Parathyroid adenoma (tissue), 2 donors: ENCODE measurements at regions not wholly inside any gene's neighbourhood (a gene's known extent, or its start where the extent isn't known, plus 50 kb on each side); places are given as distances from the start of the nearest gene placed in this dataset.

Experiments
- H2AFZ ChIP-seq: fragments of 300-600 bp; sonication (generic); one replicate; pipeline ENCODE4 v1.7.0; 2017; ENCODE audit warnings: antibody characterized with exemption, mild to moderate bottlenecking
- H3K27ac ChIP-seq: fragments of 300-600 bp; sonication (generic); one replicate; pipeline ENCODE4 v1.7.0; 2017
- H3K27me3 ChIP-seq: fragments of 300-600 bp; sonication (generic); one replicate; pipeline ENCODE4 v1.7.0; 2017; ENCODE audit warnings: low read length; ENCODE audit not compliant: control insufficient read depth, insufficient read depth
- H3K36me3 ChIP-seq: fragments of 300-600 bp; sonication (generic); one replicate; pipeline ENCODE4 v1.7.0; 2017; ENCODE audit warnings: low read length; ENCODE audit not compliant: control insufficient read depth, insufficient read depth
- H3K4me1 ChIP-seq: fragments of 300-600 bp; sonication (generic); one replicate; pipeline ENCODE4 v1.7.0; 2017; ENCODE audit warnings: control low read depth
- H3K4me2 ChIP-seq: fragments of 300-600 bp; sonication (generic); one replicate; pipeline ENCODE4 v1.7.0; 2017; ENCODE audit warnings: low read length
- H3K4me3 ChIP-seq: fragments of 300-600 bp; sonication (generic); one replicate; pipeline ENCODE4 v1.7.0; 2017; ENCODE audit warnings: low read depth, low read length
- H3K79me2 ChIP-seq: fragments of 300-600 bp; sonication (generic); one replicate; pipeline ENCODE4 v1.7.0; 2017; ENCODE audit warnings: control low read depth
- H3K9ac ChIP-seq: fragments of 300-600 bp; sonication (generic); one replicate; pipeline ENCODE4 v1.7.0; 2017; ENCODE audit warnings: mild to moderate bottlenecking
- H3K9me3 ChIP-seq: fragments of 300-600 bp; sonication (generic); one replicate; pipeline ENCODE4 v1.7.0; 2017; ENCODE audit warnings: low read length; ENCODE audit not compliant: control insufficient read depth
- CTCF ChIP-seq: fragments of 300-600 bp; sonication (generic); IDR thresholded peaks from one replicate; pipeline ENCODE4 v1.7.0; 2017; ENCODE audit warnings: antibody characterized with exemption, mild to moderate bottlenecking
- donor health status: primary hyperparathyroidism.

- Histone ChIP-seq H3K27me3 (no peaks in the 10 kb centered on the region), H3K79me2 (no peaks in the 10 kb centered on the region), H3K27ac (no peak overlapping the region), H2AFZ (no peak overlapping the region), H3K36me3 (no peaks in the 10 kb centered on the region), H3K4me1 (no peaks in the 10 kb centered on the region), H3K4me3 (no peak overlapping the region), H3K4me2 (no peak overlapping the region), H3K9ac (no peak overlapping the region), H3K9me3 (no peaks in the 10 kb centered on the region)
- TF ChIP-seq CTCF = no peak
Measured at GRCh38 chr2:234867882-234868285, 83.9 kb upstream of the SH3BP4 start.

- H3K9me3 ChIP-seq = no peaks in the 10 kb centered on the region
- no peak overlapping the region for H3K4me3 ChIP-seq
- H2AFZ ChIP-seq = no peak overlapping the region
- no peak overlapping the region for H3K9ac ChIP-seq
- no peak for TF ChIP-seq CTCF
- H3K79me2 ChIP-seq = no peaks in the 10 kb centered on the region
- no peaks in the 10 kb centered on the region for H3K27me3 ChIP-seq
- no peak overlapping the region for H3K4me2 ChIP-seq
- no peaks in the 10 kb centered on the region for H3K36me3 ChIP-seq
- H3K27ac ChIP-seq = no peak overlapping the region
- H3K4me1 ChIP-seq = no peaks in the 10 kb centered on the region
Measured at GRCh38 chr2:234865586-234865985, 86.2 kb upstream of the SH3BP4 start.

- Histone ChIP-seq H2AFZ (no peak overlapping the region), H3K9ac (no peak overlapping the region), H3K4me2 (no peak overlapping the region), H3K27me3 (no peaks in the 10 kb centered on the region), H3K27ac (no peak overlapping the region), H3K4me1 (no peaks in the 10 kb centered on the region), H3K36me3 (no peaks in the 10 kb centered on the region), H3K9me3 (no peaks in the 10 kb centered on the region), H3K79me2 (no peaks in the 10 kb centered on the region), H3K4me3 (no peak overlapping the region)
- TF ChIP-seq CTCF = no peak
Measured at GRCh38 chr2:234865040-234865439, 86.8 kb upstream of the SH3BP4 start.

GRCh38 chr2:234864506-234864905 is 87.3 kb upstream of the SH3BP4 start:
- H3K36me3 ChIP-seq = no peaks in the 10 kb centered on the region
- H3K9ac ChIP-seq = no peak overlapping the region
- H3K4me2 ChIP-seq = no peak overlapping the region

More at GRCh38 chr2:234864506-234864905, 87.3 kb upstream of the SH3BP4 start:
- Histone ChIP-seq H3K27me3 (no peaks in the 10 kb centered on the region), H2AFZ (no peak overlapping the region), H3K9me3 (no peaks in the 10 kb centered on the region), H3K4me3 (no peak overlapping the region), H3K4me1 (no peaks in the 10 kb centered on the region), H3K79me2 (no peaks in the 10 kb centered on the region), H3K27ac (no peak overlapping the region)
- no peak for TF ChIP-seq CTCF
